ENCODE measurements at regions not wholly inside any gene's neighbourhood (a gene's known extent, or its start where the extent isn't known, plus 50 kb on each side); places are given as distances from the start of the nearest gene placed in this dataset.

- no peak overlapping the region for H3K4me3 ChIP-seq (ENCODE audit: low read length)
- H3K9me3 ChIP-seq (ENCODE audit: control insufficient read depth, insufficient read depth, low read length), result no peaks in the 10 kb centered on the region
- H3K4me2 ChIP-seq (ENCODE audit: low read length), result no peak overlapping the region
- H3K79me2 ChIP-seq (ENCODE audit: control insufficient read depth, low read length), result no peaks in the 10 kb centered on the region
- no peaks in the 10 kb centered on the region for H4K20me1 ChIP-seq (ENCODE audit: control insufficient read depth, insufficient read depth, low read depth, low read length)
- H3K4me1 ChIP-seq (ENCODE audit: control insufficient read depth, low read length), result no peaks in the 10 kb centered on the region
- no peaks in the 10 kb centered on the region for H3K9me2 ChIP-seq (replicated peaks; ENCODE audit: control insufficient read depth, low read length)
- H3K27ac ChIP-seq (ENCODE audit: low read depth, low read length), result no peak overlapping the region
- no peaks in the 10 kb centered on the region for H3F3A ChIP-seq (ENCODE audit: control insufficient read depth, insufficient read depth)
- H3K27me3 ChIP-seq (ENCODE audit: control insufficient read depth, low read length), result no peaks in the 10 kb centered on the region
- H3K36me3 ChIP-seq (ENCODE audit: control insufficient read depth, low read length), result no peaks in the 10 kb centered on the region
- no peak for TF ChIP-seq CTCF (IDR thresholded peaks at IDR 0.05; ENCODE audit: low read depth, low read length, poor library complexity, severe bottlenecking)
- TF ChIP-seq EZH2phosphoT487 (IDR thresholded peaks at IDR 0.05; ENCODE audit: borderline replicate concordance, low read length), result no peak
Observed at GRCh38 chr2:79393806-79394484, 118.9 kb upstream of the CTNNA2 start.

GRCh38 chr2:79393107-79393685 lies 119.7 kb upstream of the CTNNA2 start:
- Histone ChIP-seq H3F3A (ENCODE audit: control insufficient read depth, insufficient read depth) (no peaks in the 10 kb centered on the region), H4K20me1 (ENCODE audit: control insufficient read depth, insufficient read depth, low read depth, low read length) (no peaks in the 10 kb centered on the region), H3K4me3 (ENCODE audit: low read length) (no peak overlapping the region), H3K9me2 (replicated peaks; ENCODE audit: control insufficient read depth, low read length) (no peaks in the 10 kb centered on the region), H3K4me2 (ENCODE audit: low read length) (no peak overlapping the region), H3K4me1 (ENCODE audit: control insufficient read depth, low read length) (no peaks in the 10 kb centered on the region), H3K27me3 (ENCODE audit: control insufficient read depth, low read length) (no peaks in the 10 kb centered on the region), H3K27ac (ENCODE audit: low read depth, low read length) (no peak overlapping the region), H3K36me3 (ENCODE audit: control insufficient read depth, low read length) (no peaks in the 10 kb centered on the region), H3K79me2 (ENCODE audit: control insufficient read depth, low read length) (no peaks in the 10 kb centered on the region), H3K9me3 (ENCODE audit: control insufficient read depth, insufficient read depth, low read length) (no peaks in the 10 kb centered on the region)
- TF ChIP-seq CTCF (IDR thresholded peaks at IDR 0.05; ENCODE audit: low read depth, low read length, poor library complexity, severe bottlenecking) (no peak), EZH2phosphoT487 (IDR thresholded peaks at IDR 0.05; ENCODE audit: borderline replicate concordance, low read length) (no peak)

GRCh38 chr2:79389481-79389880 lies 123.4 kb upstream of the CTNNA2 start:
- H3K4me3 ChIP-seq (ENCODE audit: low read length), result no peak overlapping the region
- no peaks in the 10 kb centered on the region for H3K36me3 ChIP-seq (ENCODE audit: control insufficient read depth, low read length)
- H3K79me2 ChIP-seq (ENCODE audit: control insufficient read depth, low read length), result no peaks in the 10 kb centered on the region

More at GRCh38 chr2:79389481-79389880, 123.4 kb upstream of the CTNNA2 start:
- Histone ChIP-seq H3K27me3 (ENCODE audit: control insufficient read depth, low read length) (no peaks in the 10 kb centered on the region), H3F3A (ENCODE audit: control insufficient read depth, insufficient read depth) (no peaks in the 10 kb centered on the region), H3K9me2 (replicated peaks; ENCODE audit: control insufficient read depth, low read length) (no peaks in the 10 kb centered on the region), H3K4me2 (ENCODE audit: low read length) (no peak overlapping the region), H3K27ac (ENCODE audit: low read depth, low read length) (no peak overlapping the region), H3K4me1 (ENCODE audit: control insufficient read depth, low read length) (no peaks in the 10 kb centered on the region), H3K9me3 (ENCODE audit: control insufficient read depth, insufficient read depth, low read length) (no peaks in the 10 kb centered on the region), H4K20me1 (ENCODE audit: control insufficient read depth, insufficient read depth, low read depth, low read length) (no peaks in the 10 kb centered on the region)
- TF ChIP-seq CTCF (IDR thresholded peaks at IDR 0.05; ENCODE audit: low read depth, low read length, poor library complexity, severe bottlenecking) (no peak), EZH2phosphoT487 (IDR thresholded peaks at IDR 0.05; ENCODE audit: borderline replicate concordance, low read length) (no peak)
